8988T (cell line): ENCODE measurements at regions not wholly inside any gene's neighbourhood (a gene's known extent, or its start where the extent isn't known, plus 50 kb on each side); places are given as distances from the start of the nearest gene placed in this dataset.
"Not testable (repeated sequence)": the region's sequence is repeated elsewhere in the genome, so short reads cannot be mapped to it uniquely, and the experiment has no call there.

Experiments
- DNase-seq: peaks from one replicate; pipeline ENCODE4 v3.0.0; 2011

DNA sequence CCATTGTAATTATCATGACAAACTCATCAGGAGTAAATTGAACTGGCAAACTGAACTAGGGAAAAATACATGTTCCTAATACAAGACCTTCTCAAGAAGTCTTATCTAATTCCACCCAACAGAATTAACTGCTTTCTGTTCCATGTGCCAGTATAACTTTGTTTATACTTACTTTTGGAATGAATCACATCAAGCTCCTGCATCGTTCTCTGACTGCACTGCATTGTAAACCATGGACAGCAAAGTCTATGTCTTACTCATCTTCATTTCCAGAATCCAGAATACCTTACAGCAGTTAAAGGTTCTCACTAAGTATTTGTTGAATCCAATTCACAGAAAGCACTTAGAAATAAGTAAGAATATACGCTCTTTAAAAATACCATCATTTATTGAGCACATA is 102.8 kb downstream of the PLK2 start:
- no peak for DNase-seq

DNA sequence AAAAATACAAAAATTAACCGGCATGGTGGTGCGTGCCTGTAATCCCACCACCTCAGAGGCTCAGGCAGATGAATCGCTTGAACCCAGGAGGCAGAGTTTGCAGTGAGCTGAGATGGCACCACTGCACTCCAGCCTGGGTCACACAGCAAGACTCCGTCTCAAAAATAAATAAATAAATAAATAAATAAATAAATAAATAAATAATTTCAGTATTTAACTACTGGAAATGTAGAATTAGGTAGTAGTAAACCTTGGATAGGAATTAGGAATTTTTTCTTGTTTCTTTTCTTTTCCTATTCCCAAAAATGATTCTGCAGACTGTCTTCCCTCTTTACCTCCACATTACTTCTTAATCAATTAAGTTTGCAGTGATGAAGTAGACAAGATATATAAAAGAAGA is 103.2 kb downstream of the PLK2 start:
- no peak for DNase-seq

DNA sequence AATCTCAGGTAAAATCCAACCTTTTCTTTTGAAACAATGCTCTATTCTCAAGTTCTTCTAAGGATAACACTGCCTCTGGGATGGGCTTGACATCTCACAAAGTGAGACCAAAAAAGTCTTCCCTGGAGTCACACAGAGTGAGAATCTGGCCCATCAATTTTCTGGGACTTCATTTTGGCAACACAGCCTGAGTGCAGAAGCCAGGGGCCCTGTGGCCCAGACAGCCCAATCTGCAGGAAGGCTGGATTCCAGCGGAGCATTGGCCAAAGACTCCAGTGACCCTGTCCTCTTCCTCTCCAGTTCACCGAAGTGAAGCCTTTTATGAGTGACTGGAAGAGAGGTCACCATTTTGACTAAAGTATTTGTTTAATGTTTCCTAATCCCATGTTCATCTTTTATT is 105.1 kb downstream of the PLK2 start:
- DNase-seq: no peak

DNA sequence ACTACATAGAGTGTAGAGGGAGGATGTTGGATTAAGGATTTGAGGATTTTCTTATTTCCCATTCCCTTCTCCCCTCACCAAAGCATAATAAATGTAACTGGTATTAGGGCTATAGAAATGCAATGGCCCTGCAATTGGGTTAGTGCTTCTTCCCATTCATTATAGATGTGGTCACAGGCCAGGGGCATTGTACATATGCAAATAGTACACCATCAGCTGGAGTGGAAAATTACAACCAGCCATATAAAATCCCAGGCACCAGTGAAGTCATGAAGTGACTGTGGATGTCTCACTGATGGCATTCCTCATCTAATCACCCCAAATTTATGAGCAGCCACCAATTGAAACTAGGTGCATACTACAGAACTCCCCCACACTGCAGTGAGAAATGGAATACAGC is 105.9 kb downstream of the PLK2 start:
- DNase-seq: no peak

DNA sequence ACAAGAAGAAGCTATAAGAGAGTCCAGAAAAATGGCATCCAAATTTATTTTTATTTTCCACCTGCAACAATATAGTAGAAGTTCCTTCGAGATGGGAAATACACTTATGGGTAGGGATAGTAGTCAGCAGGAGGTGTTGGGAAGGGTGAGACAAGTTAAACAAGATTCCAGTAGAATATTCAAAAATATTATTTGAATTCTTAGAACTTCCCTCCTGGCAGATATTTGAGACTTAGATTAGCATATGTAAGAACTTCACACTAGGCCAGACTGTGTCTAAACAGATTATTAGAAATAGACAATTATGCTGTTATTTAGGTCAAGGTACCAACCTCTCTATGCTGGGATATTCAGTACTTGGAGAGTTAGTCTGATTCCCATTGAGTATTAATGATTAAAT is 108.7 kb downstream of the PLK2 start:
- no peak for DNase-seq

DNA sequence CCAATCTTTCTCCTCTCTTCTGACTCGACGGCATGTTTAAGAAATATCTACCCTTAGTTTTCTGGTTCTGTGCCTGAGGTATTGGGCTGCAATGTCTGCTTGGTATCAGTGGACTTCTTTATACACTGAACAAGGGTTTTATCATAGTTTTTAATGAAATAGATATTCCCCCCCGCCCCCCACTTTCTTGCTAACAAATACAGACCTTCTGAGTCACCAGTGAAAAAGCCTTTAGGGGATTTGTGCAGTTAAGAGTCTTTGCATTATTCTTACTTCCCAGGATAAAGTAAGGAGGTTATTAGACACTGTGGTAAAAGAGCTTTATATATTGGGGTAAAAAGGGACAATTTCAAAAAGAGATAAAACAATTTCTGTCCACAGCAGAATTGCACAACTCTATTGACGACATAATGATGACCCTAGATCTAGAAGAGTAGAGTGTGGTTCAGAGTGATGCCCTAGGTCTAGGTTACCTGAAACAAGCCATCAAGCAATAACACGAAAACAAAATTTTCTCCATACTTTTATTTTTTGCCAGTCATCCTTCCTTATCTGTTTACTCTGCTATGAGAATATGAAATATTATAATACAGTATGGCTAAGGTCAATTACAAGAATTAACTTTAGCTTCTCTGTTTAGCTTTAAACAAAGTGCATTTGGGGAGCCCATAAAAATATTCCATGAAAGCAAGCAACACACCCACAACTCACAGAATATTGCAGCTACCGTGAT is 110.7 kb downstream of the PLK2 start:
- DNase-seq: no peak

DNA sequence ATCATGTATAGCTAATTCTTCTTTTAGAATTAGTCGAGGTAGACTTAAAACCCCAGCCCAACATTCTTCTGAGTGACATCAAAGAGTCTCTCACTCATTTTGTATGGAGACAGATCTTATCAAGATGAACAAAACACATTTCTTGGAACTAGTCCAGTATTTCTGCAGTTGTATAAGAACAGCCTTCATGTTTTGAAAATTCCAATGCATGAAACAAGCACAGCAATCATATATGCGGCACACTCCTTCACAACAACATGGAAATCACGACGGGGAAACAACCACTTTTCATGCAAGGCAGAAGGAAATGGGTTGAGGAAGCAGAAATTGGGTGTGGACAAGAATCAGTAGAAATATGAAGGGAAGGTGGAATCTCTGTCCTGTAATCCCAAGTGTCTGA is 113.8 kb downstream of the PLK2 start:
- DNase-seq: no peak

DNA sequence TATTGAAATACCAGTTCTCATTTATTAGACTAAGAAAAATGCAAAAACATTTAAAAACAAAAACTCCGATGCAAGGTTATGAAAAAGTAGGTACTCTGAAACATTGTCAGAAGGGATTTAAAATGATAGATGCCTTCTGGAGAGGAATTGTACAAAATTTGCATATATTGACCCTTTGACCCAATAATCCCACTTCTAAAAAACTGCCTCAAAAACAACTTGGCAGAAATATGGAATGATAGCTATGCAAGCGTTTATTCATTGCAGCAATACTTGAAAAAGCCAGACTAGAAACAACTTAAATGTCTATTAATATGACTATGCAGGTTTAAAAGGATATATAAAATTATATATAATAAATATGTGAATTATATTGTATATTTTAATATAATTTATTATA is 118.4 kb downstream of the PLK2 start:
- no peak for DNase-seq

DNA sequence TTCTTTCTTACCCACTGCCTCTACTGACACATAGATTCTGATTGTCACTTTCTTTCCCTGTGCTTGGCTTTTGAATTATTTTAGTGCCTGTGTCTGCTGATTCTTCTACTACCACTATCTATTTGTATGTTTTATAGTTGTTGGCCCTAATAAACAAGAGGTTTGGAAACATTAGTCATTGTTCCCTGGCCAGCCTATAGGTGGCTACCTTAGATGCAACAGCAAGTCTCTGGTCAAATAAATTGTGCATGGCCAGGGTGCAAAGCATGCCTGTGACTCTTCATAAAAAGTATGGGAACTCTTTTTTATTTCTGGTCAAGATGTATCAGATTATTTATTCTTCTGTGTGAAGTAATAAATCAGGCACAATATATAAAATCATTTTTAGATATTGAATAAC is 124.4 kb downstream of the PLK2 start:
- DNase-seq: no peak

DNA sequence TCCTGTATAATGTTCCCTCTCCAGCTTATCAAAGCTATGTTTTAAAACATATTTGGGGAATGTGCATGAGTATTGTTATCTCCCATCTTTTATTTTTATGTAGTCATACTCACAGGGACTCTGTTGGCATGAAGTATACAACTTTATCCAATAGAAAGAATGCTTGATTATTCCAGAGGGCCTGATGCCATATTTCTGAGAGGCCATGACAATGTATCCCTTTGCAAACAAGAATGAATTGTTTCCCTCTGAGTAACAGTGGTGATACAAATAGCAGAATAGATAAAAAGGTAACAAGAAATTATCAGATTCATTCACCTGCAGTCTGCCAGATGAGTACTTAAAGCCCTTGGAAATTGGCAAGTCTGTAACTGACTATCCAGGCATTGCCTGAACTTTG is 125.9 kb downstream of the PLK2 start:
- no peak for DNase-seq

DNA sequence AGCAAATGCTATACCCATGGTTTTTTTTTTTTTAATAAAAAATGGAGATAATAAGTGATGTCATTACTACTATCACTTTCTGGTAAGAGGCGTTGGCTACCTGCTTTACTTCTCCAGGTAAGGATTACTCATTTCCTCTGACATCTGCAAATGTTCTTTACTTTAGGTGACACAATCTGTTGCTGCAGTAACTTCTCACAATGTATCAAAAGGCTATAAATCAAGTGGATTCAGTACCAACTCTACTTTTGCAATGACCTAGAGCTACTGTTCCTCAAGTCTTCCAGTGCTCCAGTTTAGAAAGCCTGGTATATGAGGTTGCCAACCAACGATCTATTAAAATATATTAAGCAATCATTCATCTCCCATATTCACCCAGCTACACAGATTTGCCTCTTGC is 129.1 kb downstream of the PLK2 start:
- no peak for DNase-seq

DNA sequence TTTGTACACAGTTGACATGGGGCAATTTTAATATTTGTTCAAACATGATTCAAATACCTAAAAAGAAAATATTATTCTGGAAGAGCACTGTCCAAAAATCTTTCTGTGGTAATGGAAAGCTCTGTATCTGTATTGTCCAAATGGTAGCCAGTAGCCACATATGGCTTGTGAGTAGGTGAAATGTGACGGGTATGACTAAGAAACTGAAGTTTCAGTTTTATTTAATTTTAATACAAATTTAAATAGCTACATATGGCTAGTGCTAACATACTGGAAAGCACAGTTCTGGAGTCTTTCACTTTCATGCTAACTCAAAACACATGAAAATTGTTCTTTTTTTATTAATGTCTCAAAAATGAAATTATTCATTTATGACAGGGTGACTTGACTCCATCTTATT is 132.6 kb downstream of the PLK2 start:
- DNase-seq: no peak

DNA sequence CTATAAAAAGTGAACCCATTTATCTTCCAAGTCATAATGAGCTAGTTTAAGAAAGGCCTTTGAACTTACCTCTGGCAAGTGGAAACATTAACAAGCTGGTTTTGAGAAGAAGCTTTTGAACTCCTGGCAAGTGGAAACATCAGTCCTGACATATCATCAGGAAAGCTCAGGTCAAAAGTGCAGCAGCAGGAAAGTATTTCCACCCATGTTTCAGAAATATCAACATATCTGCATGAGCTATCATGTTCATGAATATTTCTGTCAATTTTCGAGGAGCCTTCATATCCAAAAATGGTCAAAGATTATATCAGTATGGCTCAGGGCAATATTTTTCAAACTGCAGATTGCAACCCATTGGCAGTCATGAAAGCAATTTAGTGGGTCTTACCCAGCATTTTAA is 133.9 kb downstream of the PLK2 start:
- no peak for DNase-seq

DNA sequence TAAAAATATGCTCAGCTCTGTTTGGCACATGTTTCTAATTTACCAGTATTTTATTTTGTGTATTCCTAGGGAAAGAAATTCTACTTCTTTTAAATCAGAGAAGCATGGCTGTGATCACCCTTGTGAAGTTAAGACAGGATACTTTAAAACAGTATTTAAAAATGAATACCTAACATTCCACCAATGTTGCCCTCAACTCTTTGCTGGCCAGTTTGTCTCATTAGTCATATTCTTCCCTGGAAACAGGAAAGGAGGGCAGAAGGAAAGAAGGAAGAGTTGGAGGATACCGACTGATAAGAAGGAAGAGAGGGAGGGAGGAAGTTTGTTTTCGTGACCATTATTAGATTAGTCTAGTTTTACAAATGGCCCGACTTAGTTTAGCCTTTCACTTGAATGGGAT is 137.4 kb downstream of the PLK2 start:
- no peak for DNase-seq

DNA sequence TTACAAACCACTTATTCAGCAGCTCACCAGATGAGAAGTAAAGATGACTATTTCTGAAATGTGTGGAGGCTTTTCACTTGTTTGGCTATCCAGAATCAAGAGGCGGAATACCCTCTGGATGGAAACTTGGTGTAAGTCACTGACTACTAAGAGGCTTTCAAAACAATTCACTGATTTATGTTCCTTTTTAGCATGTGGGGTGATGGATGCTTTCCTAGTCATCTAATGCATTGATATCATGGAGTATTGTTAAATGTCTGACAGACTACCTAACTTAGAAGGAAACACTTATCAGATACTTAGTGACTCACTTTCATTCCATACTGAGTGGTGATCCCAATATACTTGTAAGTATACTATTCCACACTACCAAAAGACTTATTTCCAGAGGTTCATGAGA is 141.4 kb downstream of the PLK2 start:
- no peak for DNase-seq

DNA sequence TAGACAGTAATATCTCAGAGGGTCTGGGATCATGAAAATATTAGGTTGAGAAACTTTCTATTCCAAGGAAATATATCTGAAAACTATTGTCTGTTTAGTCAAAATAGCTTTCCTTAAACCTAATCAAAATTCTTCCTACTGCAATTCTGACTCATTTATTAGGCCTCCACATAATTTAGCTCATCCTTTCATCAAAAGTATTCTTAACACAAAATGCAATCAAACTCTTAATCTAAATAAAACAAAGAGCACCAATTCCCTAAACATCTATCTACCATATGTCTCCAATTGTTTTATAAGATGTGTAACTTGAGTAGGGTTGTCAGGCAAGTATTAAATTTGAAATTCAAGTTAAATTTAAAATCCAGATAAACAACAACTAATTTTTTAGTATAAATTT is 142.1 kb downstream of the PLK2 start:
- DNase-seq: no peak

DNA sequence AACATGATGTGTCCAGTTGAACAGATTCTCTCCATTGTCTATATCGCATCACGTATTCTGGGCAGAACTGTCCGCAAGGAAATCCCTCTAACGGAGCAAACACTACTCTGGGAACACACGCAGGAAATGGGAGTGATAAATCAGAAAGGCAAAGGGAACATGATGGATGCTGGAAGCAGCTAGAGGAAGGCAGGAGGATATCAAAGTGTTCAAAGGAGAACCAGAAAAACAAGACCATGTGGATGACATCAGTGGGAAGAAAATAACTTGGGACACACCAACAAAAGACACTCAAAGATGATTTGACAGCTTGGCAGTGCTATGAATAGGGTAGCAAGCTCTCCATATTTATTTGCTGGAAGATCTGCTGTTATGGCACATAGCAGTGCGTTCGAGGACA is 142.9 kb downstream of the PLK2 start:
- no peak for DNase-seq

DNA sequence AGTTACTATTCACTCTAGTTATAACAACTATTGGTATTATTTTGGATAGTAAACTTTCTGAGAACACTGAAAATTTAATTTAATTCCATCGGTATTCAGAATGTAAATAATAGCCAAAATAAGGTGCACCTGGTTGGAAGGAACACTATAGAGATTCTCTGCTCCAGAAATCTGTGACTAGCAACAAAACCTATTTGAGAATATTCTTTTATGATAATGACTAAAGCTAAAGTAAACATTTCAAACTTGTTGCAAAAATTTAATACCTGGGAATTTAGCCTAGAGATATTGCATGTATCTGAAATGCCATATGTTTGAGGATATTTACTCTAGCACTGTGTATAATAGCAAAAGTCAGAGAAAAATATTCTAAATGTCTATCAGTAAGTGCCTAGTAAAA is 144.1 kb downstream of the PLK2 start:
- no peak for DNase-seq

DNA sequence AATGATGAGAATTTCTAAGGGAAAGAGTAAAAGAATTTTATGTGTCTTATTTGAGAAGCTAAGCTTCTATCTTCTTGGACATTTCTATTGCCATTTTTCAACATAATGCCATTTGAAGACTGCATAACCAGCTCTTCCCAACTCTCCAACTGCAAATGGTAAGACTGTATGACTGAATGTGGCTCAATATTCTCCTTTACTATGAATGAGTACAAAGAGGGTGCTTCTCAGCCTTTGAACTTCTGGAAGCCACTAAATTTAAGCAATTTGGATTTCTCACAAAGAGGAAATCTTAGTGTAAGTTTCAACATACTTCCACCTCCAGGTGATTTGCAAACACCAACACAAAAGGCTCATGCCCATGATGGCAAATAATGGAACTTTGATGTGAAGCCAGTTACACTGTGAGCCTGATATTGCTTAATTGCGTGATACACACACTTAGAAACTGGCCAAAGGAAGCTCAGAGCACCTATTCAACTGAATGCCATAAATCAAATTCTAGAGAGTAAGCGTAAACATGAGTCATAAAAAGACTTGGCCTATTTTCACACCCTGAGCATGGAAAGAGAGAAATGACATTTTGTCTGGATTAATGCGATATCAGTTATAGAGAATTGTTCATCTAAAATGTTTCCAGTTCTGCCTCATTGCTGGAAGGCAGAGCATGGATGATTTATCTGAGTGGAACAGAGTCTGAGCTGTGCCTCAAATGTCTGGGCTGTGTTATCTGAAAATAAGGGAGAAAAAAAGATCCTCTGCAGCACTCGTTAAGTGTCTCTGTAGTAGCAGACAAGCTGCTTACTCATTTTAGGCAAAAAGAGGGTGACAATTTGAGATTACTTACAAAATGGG is 145.3 kb downstream of the PLK2 start:
- no peak for DNase-seq

DNA sequence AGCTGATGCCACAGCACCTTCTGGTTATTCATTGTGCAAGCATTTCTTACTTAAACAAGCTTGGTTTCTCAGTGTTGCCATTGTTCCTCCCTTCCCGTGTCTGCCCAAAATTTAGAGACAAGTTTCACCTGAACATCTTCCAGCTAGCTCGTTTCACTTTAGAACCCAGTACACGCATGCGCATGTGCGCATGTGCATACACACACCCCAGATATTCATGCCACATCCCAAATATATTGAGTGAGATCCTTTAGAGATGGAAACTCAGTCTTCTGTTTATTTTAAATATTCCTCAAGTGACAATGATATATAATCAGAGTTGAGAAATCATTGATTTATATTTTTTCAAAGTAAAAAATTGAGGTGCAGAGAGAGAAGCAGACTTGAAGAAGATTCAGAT is 147.6 kb downstream of the PLK2 start:
- no peak for DNase-seq

DNA sequence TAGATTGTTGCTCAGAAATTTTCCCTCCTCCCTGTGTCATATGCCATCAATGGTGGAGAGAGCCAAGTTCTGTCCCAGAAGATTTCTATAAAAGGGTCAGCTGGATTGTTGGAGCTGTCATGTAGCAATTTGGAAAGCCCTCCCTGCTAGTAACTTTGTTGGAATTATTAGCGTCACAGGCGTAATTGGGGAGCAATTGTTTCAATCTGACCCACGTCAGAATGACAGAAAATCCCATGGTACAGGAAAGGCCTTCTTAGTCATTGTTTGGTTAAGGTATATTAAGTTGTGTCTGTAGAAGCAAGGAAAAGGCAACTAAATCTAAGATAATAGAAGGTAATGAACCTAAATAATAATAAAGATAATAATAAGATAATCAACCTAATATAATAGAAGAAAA is 148.4 kb downstream of the PLK2 start:
- no peak for DNase-seq

DNA sequence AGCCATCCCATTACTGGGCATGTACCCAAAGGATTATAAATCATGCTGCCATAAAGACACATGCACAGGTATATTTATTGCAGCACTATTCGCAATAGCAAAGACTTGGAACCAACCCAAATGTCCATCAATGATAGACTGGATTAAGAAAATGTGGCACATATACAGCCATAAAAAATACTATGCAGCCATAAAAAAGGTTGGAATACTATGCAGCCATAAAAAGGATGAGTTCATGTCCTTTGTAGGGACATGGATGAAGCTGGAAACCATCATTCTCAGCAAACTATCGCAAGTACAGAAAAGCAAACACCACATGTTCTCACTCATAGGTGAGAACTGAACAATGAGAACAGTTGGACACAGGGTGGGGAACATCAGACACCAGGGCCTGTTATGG is 151.5 kb downstream of the PLK2 start:
- DNase-seq: not testable (repeated sequence)

DNA sequence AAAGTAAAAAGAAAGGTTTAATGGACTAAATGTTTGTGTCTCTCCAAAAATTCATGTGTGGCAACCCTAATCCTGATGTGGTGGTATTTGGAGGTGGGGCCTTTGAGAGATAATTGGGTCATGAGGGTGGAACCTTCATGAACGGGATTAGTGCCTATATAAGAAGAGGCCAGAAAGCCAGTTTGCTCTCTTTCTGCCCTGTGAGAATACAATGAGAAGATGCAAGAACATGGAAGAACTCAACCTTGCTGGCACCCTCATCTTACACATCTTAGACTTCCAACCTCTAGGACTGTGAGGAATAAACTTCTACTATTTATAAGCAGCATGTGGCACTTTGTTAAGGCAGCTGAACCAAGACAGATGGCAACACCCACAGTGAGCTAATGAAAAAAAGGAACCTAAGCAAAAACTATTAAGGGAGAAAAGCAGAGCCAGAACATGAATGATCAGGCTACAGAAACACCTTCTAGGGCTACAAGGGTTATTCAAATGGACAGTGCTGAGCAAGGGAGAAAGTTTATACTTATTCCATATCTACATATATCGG is 159.5 kb downstream of the PLK2 start:
- no peak for DNase-seq

DNA sequence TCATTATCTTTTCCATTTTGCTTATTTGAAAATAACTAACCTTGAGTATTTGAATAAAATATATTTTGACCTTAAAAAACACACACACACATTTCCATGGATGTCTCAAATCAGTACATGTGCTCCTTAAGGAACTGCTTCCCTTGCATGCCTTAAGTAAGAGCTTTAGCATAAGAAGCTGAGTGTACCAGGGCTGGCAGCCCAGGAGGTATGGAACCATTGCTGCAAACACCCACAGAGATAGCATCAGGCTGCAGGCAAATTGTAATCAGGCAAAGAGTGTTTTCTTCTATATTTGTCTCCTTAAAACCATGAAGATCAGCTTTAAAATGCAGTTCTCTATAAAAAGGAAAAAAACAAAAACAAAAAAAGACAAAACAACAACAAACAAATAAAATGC is 160.6 kb downstream of the PLK2 start:
- no peak for DNase-seq
